Prostate gland (tissue), 2 donors: ENCODE measurements at regions not wholly inside any gene's neighbourhood (a gene's known extent, or its start where the extent isn't known, plus 50 kb on each side); places are given as distances from the start of the nearest gene placed in this dataset.

ENCODE experiments used
- POLR2AphosphoS5 ChIP-seq: sonication (generic); formaldehyde crosslinking; IDR thresholded peaks from one replicate; pipeline ENCODE4 v1.6.1; 2017; ENCODE audit warnings: antibody characterized with exemption
- TF ChIP-seq, protein P1 (sequence below), 4 experiments: fragments of 200-600 bp in 2 of 4; fragments of 450-650 bp in 2 of 4; sonication (generic) in 2 of 4; IDR thresholded peaks; 1 replicate in 3 of 4; 2 replicates in 1 of 4; pipeline ENCODE4 v1.5.1; 2016 to 2019; ENCODE audit warnings: antibody characterized with exemption in 4 of 4, mild to moderate bottlenecking in 2 of 4, moderate library complexity in 2 of 4

DNA sequence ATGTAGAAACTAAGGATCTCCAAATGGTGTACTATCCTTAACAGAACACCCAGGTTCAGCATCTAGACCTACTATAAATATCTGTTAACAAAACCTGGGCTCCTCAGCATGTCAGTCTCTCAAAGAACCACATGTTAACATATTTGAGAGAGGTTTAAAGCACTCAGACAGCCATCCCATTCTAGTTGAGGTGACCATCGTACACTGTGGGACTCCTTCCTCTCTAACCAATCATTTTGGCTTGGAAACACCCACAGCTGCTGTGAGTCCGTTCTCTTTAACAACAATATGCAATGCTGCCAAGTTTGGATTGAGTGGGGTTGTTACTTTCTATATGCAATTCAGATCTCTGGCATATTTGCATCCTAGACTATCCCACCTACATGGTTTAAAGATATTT is 105.8 kb downstream of the MRPL39 start:
- TF ChIP-seq, protein P1, sequence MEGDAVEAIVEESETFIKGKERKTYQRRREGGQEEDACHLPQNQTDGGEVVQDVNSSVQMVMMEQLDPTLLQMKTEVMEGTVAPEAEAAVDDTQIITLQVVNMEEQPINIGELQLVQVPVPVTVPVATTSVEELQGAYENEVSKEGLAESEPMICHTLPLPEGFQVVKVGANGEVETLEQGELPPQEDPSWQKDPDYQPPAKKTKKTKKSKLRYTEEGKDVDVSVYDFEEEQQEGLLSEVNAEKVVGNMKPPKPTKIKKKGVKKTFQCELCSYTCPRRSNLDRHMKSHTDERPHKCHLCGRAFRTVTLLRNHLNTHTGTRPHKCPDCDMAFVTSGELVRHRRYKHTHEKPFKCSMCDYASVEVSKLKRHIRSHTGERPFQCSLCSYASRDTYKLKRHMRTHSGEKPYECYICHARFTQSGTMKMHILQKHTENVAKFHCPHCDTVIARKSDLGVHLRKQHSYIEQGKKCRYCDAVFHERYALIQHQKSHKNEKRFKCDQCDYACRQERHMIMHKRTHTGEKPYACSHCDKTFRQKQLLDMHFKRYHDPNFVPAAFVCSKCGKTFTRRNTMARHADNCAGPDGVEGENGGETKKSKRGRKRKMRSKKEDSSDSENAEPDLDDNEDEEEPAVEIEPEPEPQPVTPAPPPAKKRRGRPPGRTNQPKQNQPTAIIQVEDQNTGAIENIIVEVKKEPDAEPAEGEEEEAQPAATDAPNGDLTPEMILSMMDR (IDR thresholded peaks at IDR 0.05) = no peak
- no peak for TF ChIP-seq POLR2AphosphoS5
